GM03348 (cell line): ENCODE measurements at regions not wholly inside any gene's neighbourhood (a gene's known extent, or its start where the extent isn't known, plus 50 kb on each side); places are given as distances from the start of the nearest gene placed in this dataset.

Source experiments
- DNase-seq: peaks from one replicate; pipeline ENCODE4 v3.0.0; 2012; ENCODE audit warnings: low spot score

- no peak for DNase-seq
Measured at GRCh38 chr2:180739070-180739469, 241.3 kb upstream of the UBE2E3 start.

GRCh38 chr2:180735799-180736198 lies 244.6 kb upstream of the UBE2E3 start:
- DNase-seq = no peak

- no peak for DNase-seq
Measured at GRCh38 chr2:180734382-180734781, 246.0 kb upstream of the UBE2E3 start.

DNA sequence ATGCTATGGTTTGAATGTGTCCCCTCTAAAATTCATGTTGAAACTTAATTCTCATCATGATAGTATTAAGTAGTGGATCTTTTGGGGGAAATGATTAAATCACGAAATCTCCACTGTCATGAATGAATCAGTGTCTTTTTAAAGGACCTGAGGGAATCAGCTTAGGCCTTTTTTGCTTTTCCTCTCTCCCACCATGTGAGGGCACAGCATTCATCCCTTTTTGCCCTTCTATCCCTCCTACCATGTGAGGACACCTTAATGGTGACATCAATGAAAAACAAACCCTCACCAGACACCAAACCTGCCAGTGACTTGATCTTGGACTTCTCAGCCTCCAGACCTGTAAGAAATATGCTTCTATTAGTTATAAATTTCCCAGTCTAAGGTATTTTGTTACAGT lies 247.1 kb upstream of the UBE2E3 start:
- no peak for DNase-seq

DNA sequence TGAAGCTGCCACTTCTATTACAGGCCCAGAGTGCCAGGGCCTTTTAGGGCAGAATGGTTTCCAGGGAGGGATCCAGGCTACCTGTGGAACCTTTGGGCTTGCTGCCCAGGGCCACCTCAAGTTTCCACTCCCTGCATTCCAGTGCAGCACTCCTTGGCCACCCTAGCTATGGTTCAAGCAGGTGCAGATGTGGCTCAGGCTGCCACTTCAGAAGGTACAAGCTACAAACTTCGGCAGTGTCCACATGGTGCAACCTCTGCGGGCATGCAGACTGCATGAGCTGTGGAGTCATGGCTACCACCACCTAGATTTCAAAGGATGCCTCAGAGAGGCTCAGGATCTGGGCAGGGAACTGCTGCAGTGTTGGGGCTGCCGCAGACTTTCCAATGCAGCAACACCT lies 248.1 kb upstream of the UBE2E3 start:
- DNase-seq = no peak

DNA sequence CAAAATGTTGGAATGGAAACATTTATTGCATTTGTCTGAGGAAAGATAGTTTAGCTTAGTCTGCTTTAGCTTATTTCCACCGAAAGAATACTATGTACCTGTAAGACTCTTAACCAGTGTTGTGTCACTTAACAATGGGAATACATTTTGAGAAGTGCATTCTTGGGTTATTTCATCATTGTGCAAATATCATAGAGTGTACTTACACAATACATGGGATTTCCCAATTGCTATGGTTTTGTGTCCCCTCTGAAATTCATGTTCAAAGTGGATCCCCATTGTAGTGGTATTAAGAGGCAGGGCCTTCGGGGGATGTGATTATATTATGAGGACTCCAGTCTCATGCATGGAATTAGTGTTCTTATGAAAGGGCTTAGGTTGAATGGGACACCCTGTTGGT lies 249.4 kb upstream of the UBE2E3 start:
- DNase-seq = no peak

GRCh38 chr2:180728928-180729559 lies 251.4 kb upstream of the UBE2E3 start:
- DNase-seq = peak; percentile 51

DNA sequence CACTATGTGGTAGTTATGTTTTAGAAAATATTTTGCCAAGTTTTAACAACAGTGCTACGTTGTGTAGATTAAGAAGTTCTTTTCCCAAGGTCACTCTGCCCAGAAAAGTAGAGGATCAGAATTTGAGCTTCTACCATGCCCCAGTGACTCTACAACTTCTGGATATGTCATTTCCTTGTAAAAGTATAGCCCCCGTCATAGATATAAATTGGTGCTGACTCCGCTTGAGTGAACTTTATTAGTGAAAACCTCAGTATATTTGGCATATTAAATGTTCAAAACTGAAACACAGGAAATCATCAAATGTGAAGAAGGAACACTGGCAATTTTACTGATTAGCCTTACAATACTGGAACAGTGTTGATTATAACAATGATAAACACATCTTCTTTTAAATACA lies 256.7 kb upstream of the UBE2E3 start:
- no peak for DNase-seq

DNA sequence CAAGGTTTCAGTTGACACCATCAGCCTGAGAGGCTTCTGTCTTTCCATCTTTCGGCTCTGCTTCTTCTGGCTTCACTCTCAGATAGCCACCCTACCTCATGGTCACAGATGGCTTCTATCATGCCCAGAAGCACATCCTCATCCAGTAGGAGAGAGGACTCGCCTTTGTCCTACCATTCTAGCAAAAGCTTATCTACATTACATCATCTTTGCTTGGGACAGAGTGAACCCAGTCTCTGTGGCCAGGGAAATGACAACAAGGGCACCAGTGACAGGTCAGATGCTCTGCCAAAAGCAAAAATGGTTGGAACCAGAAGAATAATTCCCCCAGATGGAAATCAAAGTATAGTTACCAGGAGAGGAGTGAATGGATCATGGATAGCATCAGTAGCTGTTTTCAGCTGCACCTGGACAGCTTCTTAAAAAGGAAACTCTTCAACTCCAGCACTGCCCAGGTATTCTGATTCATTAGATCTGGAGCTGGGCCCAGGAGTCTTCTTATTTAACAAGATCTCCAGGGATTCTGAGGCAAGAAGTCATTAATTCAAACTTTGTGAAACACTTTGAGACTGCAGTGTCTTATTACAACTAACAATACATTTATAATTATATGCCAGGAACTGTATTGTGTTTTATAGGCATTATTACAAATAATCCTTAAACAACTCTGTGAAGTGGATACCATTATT lies 257.7 kb upstream of the UBE2E3 start:
- DNase-seq = peak; percentile 18

DNA sequence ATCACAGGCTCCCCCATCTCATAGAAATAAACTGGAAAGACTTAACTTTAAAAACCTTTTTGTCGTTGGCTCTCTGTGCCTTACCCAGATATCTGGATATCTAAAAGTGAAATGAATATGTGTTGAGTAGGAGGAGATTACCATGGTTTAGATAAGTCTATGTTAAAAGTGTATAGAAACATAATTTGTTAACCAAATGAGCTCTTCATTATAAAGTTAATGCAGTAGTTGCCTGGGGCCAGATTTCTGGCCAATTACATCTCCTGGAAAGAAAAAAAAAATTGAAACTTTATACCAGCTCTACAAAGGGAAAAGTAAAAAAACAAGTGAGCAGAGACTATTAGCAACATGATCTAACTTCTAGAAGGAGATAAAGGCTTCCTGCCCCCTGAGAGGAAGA lies 259.6 kb upstream of the UBE2E3 start:
- DNase-seq = no peak

- no peak for DNase-seq
Measured at GRCh38 chr2:180717588-180717987, 262.8 kb upstream of the UBE2E3 start.

GRCh38 chr2:180716186-180717180 lies 263.9 kb upstream of the UBE2E3 start:
- DNase-seq = no peak

- no peak for DNase-seq
Measured at GRCh38 chr2:180715044-180715443, 265.4 kb upstream of the UBE2E3 start.

GRCh38 chr2:180709392-180710145 lies 270.8 kb upstream of the UBE2E3 start:
- no peak for DNase-seq

GRCh38 chr2:180707884-180708205 lies 272.6 kb upstream of the UBE2E3 start:
- DNase-seq = peak; percentile 28

- DNase-seq = no peak
Measured at GRCh38 chr2:180707175-180707883, 273.1 kb upstream of the UBE2E3 start.

GRCh38 chr2:180706694-180707093 lies 273.7 kb upstream of the UBE2E3 start:
- DNase-seq = no peak

GRCh38 chr2:180705551-180705950 lies 274.9 kb upstream of the UBE2E3 start:
- DNase-seq = no peak

GRCh38 chr2:180705122-180705521 lies 275.3 kb upstream of the UBE2E3 start:
- no peak for DNase-seq

GRCh38 chr2:180699657-180700361 lies 280.6 kb upstream of the UBE2E3 start:
- DNase-seq = no peak

GRCh38 chr2:180698668-180699067 lies 281.7 kb upstream of the UBE2E3 start:
- no peak for DNase-seq
